A549 (cell line): ENCODE measurements at regions not wholly inside any gene's neighbourhood (a gene's known extent, or its start where the extent isn't known, plus 50 kb on each side); places are given as distances from the start of the nearest gene placed in this dataset.

Experiments
- CTCF ChIP-seq: fragments of >200 bp; sonication (Bioruptor Twin); formaldehyde crosslinking; IDR thresholded peaks from 3 replicates; pipeline ENCODE4 v1.5.1; 2016
- POLR2A ChIP-seq: IDR thresholded peaks from 2 replicates; pipeline ENCODE4 v1.6.1; 2012; ENCODE audit warnings: mild to moderate bottlenecking, low read length
- RFX5 ChIP-seq: fragments of 450-650 bp; IDR thresholded peaks from 2 replicates; pipeline ENCODE4 v1.7.1; 2014; ENCODE audit warnings: antibody characterized with exemption, mild to moderate bottlenecking, moderate library complexity

GRCh38 chr3:30498587-30498967 is 107.8 kb upstream of the TGFBR2 start:
- TF ChIP-seq POLR2A (no peak), RFX5 (no peak), CTCF (no peak)
